Ovary (tissue), 7 donors: ENCODE measurements at regions not wholly inside any gene's neighbourhood (a gene's known extent, or its start where the extent isn't known, plus 50 kb on each side); places are given as distances from the start of the nearest gene placed in this dataset.

Experiments used
- DNase-seq, 5 donors: peaks; one replicate each; pipeline ENCODE4 v3.0.0-alpha.2; 2019 to 2020
- H3K27ac ChIP-seq, 2 donors: fragments of 200-600 bp; one replicate each; pipeline versions ENCODE4 v1.5.1 to v1.8.0; 2019 to 2022
- H3K27me3 ChIP-seq: fragments of 200-600 bp; one replicate; pipeline ENCODE4 v1.8.0; 2022
- H3K36me3 ChIP-seq: fragments of 200-600 bp; sonication (generic); one replicate; pipeline ENCODE4 v1.5.1; 2019
- H3K4me1 ChIP-seq: one replicate; pipeline ENCODE4 v1.8.1; 2013; ENCODE audit warnings: mild to moderate bottlenecking, moderate library complexity; ENCODE audit not compliant: insufficient read depth
- H3K4me3 ChIP-seq: fragments of 200-600 bp; sonication (generic); one replicate; pipeline ENCODE4 v1.5.1; 2017
- H3K9me3 ChIP-seq, 2 donors: fragments of 200-600 bp in 1 of 2; sonication (generic) in 1 of 2; one replicate each; pipeline versions ENCODE4 v1.5.1 to v1.8.1; 2013 to 2019; ENCODE audit warnings: mild to moderate bottlenecking in 1 of 2, moderate library complexity in 1 of 2
- CTCF ChIP-seq, 3 donors: fragments of 450-650 bp in 2 of 3; fragments of 200-600 bp in 1 of 3; IDR thresholded peaks; one replicate each; pipeline versions ENCODE4 v1.5.1 to v1.8.0; 2016 to 2022; ENCODE audit warnings: antibody characterized with exemption in 3 of 3, mild to moderate bottlenecking in 1 of 3
- EP300 ChIP-seq: sonication (generic); formaldehyde crosslinking; IDR thresholded peaks from one replicate; pipeline ENCODE4 v1.6.1; 2017; ENCODE audit warnings: antibody characterized with exemption
- POLR2A ChIP-seq: fragments of 450-650 bp; IDR thresholded peaks from one replicate; pipeline ENCODE4 v1.6.1; 2017; ENCODE audit warnings: antibody characterized with exemption, mild to moderate bottlenecking, moderate library complexity
- WGBS, 3 donors: extraction: QIAGEN DNeasy Blood & Tissue Kit in 1 of 3; methylation state at CpG; one replicate each; pipeline versions ENCODE4 v1.1.5 to v1.1.7; 2013 to 2017; 5-methylcytosine and 5-hydroxymethylcytosine counted together
- intact Hi-C, 4 donors: fragments of 100-400 bp; cut with DNase I; formaldehyde crosslinking; loops; one replicate each; pipeline versions ENCODE4 v1.11.0 to v1.15.1; 2022 to 2023
- donor health status: DM: no; HTN: no; CAD: no; lungs with moderate emphysema.
- donor health status: DM: no; HTN: no; CAD: no.
- donor health status: Bipolar disorder and iron deficiency.
- donor health status: DM: no; HTN: no; CAD: no.
- donor health status: DM: yes; HTN: yes; CAD: no.

- Histone ChIP-seq H3K4me3 (no peak overlapping the region), H3K27ac (no peak overlapping the region), H3K27me3 (no peaks in the 10 kb centered on the region), H3K36me3 (no peaks in the 10 kb centered on the region), H3K4me1 (no peaks in the 10 kb centered on the region), H3K9me3 (no peaks in the 10 kb centered on the region)
- no peak for TF ChIP-seq POLR2A
- TF ChIP-seq CTCF (IDR thresholded peaks at IDR 0.05) = no peak
- TF ChIP-seq EP300 = no peak
- DNase-seq = no peak
- WGBS, 3 donors = 85 to 90% (median 88%) methylated on average over 5 of the region's 5 CpGs
- intact Hi-C loops = no loop called here
Measured at GRCh38 chr4:177957596-177958360, 515.5 kb upstream of the AGA start.

DNA sequence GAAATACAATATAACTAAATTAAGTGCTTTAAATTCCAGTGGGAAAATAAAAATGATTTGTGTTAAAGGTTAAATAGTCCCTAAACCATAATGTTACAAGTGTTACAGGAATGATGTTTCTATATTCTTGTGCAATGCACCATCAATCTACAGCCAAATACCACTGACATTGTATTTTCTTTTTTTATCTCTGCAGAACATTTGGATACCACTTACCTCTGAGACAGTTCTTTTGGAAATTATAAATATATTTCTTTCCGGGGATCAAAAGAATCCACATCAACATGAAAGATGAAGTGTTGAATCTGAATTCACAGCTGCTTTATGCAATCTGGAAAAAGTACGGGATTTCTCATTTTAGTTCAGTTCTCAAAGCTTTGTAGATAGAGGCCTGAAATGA, 518.3 kb upstream of the AGA start:
- TF ChIP-seq POLR2A (no peak), CTCF (IDR thresholded peaks at IDR 0.05) (no peak), EP300 (no peak)
- Histone ChIP-seq H3K4me3 (no peak overlapping the region), H3K27me3 (no peaks in the 10 kb centered on the region), H3K9me3 (no peaks in the 10 kb centered on the region), H3K36me3 (no peaks in the 10 kb centered on the region), H3K4me1 (no peaks in the 10 kb centered on the region), H3K27ac (no peak overlapping the region)
- intact Hi-C loops = no loop called here
- 40 to 62% (median 52%) methylated on average over 2 of the region's 2 CpGs for WGBS, 3 donors
- no peak for DNase-seq

DNA sequence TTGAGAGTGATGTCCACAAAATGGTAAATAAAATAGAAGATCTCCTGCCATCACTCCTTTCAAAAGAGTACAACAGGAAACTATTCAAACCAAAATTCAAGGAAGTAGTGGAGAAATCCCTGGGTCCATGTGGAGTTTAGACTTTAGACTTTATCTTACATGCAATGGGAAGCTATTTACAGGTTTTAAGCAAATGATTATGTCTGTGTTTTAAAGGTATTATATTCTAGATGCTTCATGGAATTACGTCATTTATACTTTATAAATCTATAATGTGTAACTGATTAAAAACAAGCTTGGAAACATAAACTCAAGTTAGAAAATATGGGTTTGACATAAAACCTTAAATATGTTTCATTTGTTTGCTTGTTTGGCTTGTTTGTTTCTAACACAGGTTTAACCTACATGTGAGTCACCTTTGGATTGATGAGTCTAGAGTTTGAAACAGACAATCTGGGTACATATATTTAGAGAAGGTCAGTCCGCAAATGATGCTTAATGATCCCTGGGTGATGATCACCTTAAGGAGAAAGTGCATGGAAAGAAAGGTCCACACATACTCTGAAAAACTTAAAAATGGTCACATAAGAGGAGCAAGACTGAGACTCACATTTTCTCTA, 519.6 kb upstream of the AGA start:
- intact Hi-C loops = no loop called here
- 92 to 96% (median 93%) methylated on average over 2 of the region's 2 CpGs for WGBS, 3 donors
- TF ChIP-seq POLR2A = no peak
- TF ChIP-seq EP300 = no peak
- no peak for TF ChIP-seq CTCF (IDR thresholded peaks at IDR 0.05)
- no peak for DNase-seq
- Histone ChIP-seq H3K4me3 (no peak overlapping the region), H3K9me3 (no peaks in the 10 kb centered on the region), H3K4me1 (no peaks in the 10 kb centered on the region), H3K36me3 (no peaks in the 10 kb centered on the region), H3K27me3 (no peaks in the 10 kb centered on the region), H3K27ac (no peak overlapping the region)

DNA sequence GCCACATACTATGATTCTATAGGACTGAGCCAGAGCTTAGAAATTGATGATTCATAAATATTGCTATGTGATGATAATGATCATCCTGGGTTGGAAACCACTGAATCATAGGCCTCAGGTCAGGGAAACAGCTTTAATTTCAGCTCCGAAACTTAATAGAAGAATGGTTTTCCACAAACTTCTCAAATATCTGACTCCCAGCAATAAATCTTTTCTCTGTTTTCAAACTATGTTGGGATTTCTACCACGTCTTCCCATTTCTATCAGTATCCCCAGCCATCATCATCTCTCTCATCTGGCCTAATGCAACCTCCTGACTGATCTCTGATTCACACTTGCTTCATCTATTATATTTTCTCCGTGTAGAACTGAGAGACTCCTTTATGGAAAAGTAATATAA, 521.8 kb upstream of the AGA start:
- TF ChIP-seq POLR2A (no peak), EP300 (no peak), CTCF (IDR thresholded peaks at IDR 0.05) (no peak)
- Histone ChIP-seq H3K36me3 (no peaks in the 10 kb centered on the region), H3K4me1 (no peaks in the 10 kb centered on the region), H3K27me3 (no peaks in the 10 kb centered on the region), H3K27ac (no peak overlapping the region), H3K4me3 (no peak overlapping the region), H3K9me3 (no peaks in the 10 kb centered on the region)
- intact Hi-C loops = no loop called here
- DNase-seq = no peak
- WGBS, 3 donors = 62 to 79% (median 73%) methylated on average over 3 of the region's 3 CpGs
